Cardiac muscle cell (in vitro differentiated cells and primary cell): ENCODE measurements at regions not wholly inside any gene's neighbourhood (a gene's known extent, or its start where the extent isn't known, plus 50 kb on each side); places are given as distances from the start of the nearest gene placed in this dataset.

Source experiments
- DNase-seq, 2 donors: peaks; one replicate each; pipeline versions ENCODE4 v3.0.0 to v3.0.0-alpha.2; 2010 to 2017; ENCODE audit warnings: low read depth in 1 of 2, low spot score in 1 of 2
- H3K27ac ChIP-seq: fragments of 200-600 bp; sonication (generic); 2 replicates; pipeline ENCODE4 v1.5.1; 2016
- H3K27me3 ChIP-seq: fragments of 200-600 bp; sonication (generic); 2 replicates; pipeline ENCODE4 v1.6.0; 2016; ENCODE audit warnings: control low read depth
- H3K36me3 ChIP-seq: fragments of 200-600 bp; sonication (generic); 2 replicates; pipeline ENCODE4 v1.5.1; 2016; ENCODE audit warnings: control low read depth
- H3K4me1 ChIP-seq: fragments of 200-600 bp; sonication (generic); 2 replicates; pipeline ENCODE4 v1.8.1; 2017; ENCODE audit warnings: low read depth, mild to moderate bottlenecking, mixed run types
- H3K4me3 ChIP-seq: fragments of 200-600 bp; sonication (generic); 2 replicates; pipeline ENCODE4 v1.5.1; 2016; ENCODE audit warnings: mild to moderate bottlenecking
- H3K9me3 ChIP-seq: fragments of 200-600 bp; sonication (generic); 2 replicates; pipeline ENCODE4 v1.5.1; 2017; ENCODE audit warnings: low read depth, mild to moderate bottlenecking, control low read depth
- CTCF ChIP-seq: IDR thresholded peaks from 2 replicates; pipeline ENCODE4 v1.5.1; 2012; ENCODE audit warnings: low read depth, mild to moderate bottlenecking, low read length

- Histone ChIP-seq H3K27ac (no peak overlapping the region), H3K4me1 (no peaks in the 10 kb centered on the region), H3K4me3 (no peak overlapping the region), H3K9me3 (no peaks in the 10 kb centered on the region), H3K27me3 (no peaks in the 10 kb centered on the region), H3K36me3 (no peaks in the 10 kb centered on the region)
- TF ChIP-seq CTCF: no peak
- DNase-seq: no peak
Observed at GRCh38 chr15:69511716-69512340, 59.2 kb downstream of the RPLP1 start.

GRCh38 chr15:69513450-69513960, 60.9 kb downstream of the RPLP1 start:
- H3K9me3 ChIP-seq: no peaks in the 10 kb centered on the region
- no peak for DNase-seq
- no peaks in the 10 kb centered on the region for H3K4me1 ChIP-seq
- H3K36me3 ChIP-seq: no peaks in the 10 kb centered on the region
- no peak overlapping the region for H3K4me3 ChIP-seq
- H3K27ac ChIP-seq: no peak overlapping the region
- H3K27me3 ChIP-seq: peaks cover 2% of the 10 kb centered on the region
- TF ChIP-seq CTCF: no peak

GRCh38 chr15:69513986-69514385, 61.4 kb downstream of the RPLP1 start:
- TF ChIP-seq CTCF: no peak
- no peak overlapping the region for H3K4me3 ChIP-seq
- no peak for DNase-seq
- peaks cover 4% of the 10 kb centered on the region for H3K27me3 ChIP-seq
- H3K36me3 ChIP-seq: no peaks in the 10 kb centered on the region
- H3K4me1 ChIP-seq: no peaks in the 10 kb centered on the region
- no peaks in the 10 kb centered on the region for H3K9me3 ChIP-seq
- no peak overlapping the region for H3K27ac ChIP-seq

- Histone ChIP-seq H3K36me3 (no peaks in the 10 kb centered on the region), H3K27me3 (peaks cover 14% of the 10 kb centered on the region), H3K9me3 (no peaks in the 10 kb centered on the region), H3K27ac (no peak overlapping the region), H3K4me1 (no peaks in the 10 kb centered on the region), H3K4me3 (no peak overlapping the region)
- TF ChIP-seq CTCF: no peak
- no peak for DNase-seq
Observed at GRCh38 chr15:69515508-69515907, 62.9 kb downstream of the RPLP1 start.

GRCh38 chr15:69515926-69516325, 63.3 kb downstream of the RPLP1 start:
- no peak overlapping the region for H3K4me3 ChIP-seq
- peaks cover 18% of the 10 kb centered on the region for H3K27me3 ChIP-seq
- no peaks in the 10 kb centered on the region for H3K4me1 ChIP-seq
- TF ChIP-seq CTCF: no peak
- H3K9me3 ChIP-seq: no peaks in the 10 kb centered on the region
- no peak overlapping the region for H3K27ac ChIP-seq
- no peaks in the 10 kb centered on the region for H3K36me3 ChIP-seq
- no peak for DNase-seq
